PC-3 (cell line): ENCODE measurements at regions not wholly inside any gene's neighbourhood (a gene's known extent, or its start where the extent isn't known, plus 50 kb on each side); places are given as distances from the start of the nearest gene placed in this dataset.

Experiments used
- EZH2 ChIP-seq: fragments of 300-600 bp; sonication (generic); IDR thresholded peaks from one replicate; pipeline ENCODE4 v1.6.1; 2017; ENCODE audit warnings: antibody characterized with exemption, mild to moderate bottlenecking, low read length; ENCODE audit not compliant: unreplicated experiment
- EZH2phosphoT487 ChIP-seq: fragments of 300-600 bp; sonication (generic); IDR thresholded peaks from 2 replicates; pipeline ENCODE4 v1.6.1; 2018; ENCODE audit warnings: mild to moderate bottlenecking, antibody characterized with exemption, low read length, borderline replicate concordance
- TF ChIP-seq, protein P1 (sequence below): fragments of 300-600 bp; sonication (generic); conservative IDR thresholded peaks from 2 replicates; pipeline ENCODE4 v1.5.1; 2017; ENCODE audit warnings: antibody characterized with exemption, low read depth, mild to moderate bottlenecking, low read length

DNA sequence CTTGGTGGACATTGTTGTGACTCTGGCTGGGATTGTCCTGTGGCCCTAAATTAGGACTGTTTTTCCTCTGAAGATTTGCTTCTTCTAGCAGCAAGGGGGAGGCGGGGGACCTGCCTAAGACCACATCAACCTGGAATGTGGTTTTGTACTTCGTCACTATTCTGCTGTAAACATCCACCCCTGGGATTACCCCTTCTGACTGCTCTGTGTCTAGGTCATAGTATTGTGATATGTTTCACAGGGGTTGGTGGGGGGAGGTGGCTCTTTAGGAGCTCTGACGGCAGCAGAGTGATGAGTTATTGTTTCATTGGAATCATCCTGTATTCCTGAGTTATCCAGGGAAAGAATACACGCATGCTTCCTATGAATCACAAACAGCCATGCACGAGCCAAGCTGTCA is 226.4 kb upstream of the MYT1L start:
- TF ChIP-seq, protein P1, sequence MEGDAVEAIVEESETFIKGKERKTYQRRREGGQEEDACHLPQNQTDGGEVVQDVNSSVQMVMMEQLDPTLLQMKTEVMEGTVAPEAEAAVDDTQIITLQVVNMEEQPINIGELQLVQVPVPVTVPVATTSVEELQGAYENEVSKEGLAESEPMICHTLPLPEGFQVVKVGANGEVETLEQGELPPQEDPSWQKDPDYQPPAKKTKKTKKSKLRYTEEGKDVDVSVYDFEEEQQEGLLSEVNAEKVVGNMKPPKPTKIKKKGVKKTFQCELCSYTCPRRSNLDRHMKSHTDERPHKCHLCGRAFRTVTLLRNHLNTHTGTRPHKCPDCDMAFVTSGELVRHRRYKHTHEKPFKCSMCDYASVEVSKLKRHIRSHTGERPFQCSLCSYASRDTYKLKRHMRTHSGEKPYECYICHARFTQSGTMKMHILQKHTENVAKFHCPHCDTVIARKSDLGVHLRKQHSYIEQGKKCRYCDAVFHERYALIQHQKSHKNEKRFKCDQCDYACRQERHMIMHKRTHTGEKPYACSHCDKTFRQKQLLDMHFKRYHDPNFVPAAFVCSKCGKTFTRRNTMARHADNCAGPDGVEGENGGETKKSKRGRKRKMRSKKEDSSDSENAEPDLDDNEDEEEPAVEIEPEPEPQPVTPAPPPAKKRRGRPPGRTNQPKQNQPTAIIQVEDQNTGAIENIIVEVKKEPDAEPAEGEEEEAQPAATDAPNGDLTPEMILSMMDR: no peak
- TF ChIP-seq EZH2 (no peak), EZH2phosphoT487 (no peak)
